Hepatocyte (in vitro differentiated cells): ENCODE measurements at regions not wholly inside any gene's neighbourhood (a gene's known extent, or its start where the extent isn't known, plus 50 kb on each side); places are given as distances from the start of the nearest gene placed in this dataset.

Experiments
- EZH2 ChIP-seq: fragments of 200-600 bp; sonication (generic); IDR thresholded peaks from 2 replicates; pipeline ENCODE4 v1.6.1; 2016; ENCODE audit warnings: antibody characterized with exemption, mild to moderate bottlenecking, borderline replicate concordance
- EZH2phosphoT487 ChIP-seq: fragments of 200-600 bp; sonication (generic); IDR thresholded peaks from one replicate; pipeline ENCODE4 v1.6.1; 2018; ENCODE audit warnings: antibody characterized with exemption, mild to moderate bottlenecking, low read depth, moderate library complexity; ENCODE audit not compliant: unreplicated experiment, severe bottlenecking
- TF ChIP-seq, protein P1 (sequence below): fragments of 200-600 bp; sonication (generic); IDR thresholded peaks from 2 replicates; pipeline ENCODE4 v1.5.1; 2016; ENCODE audit warnings: antibody characterized with exemption, mild to moderate bottlenecking; ENCODE audit not compliant: poor library complexity

- TF ChIP-seq EZH2 (no peak), EZH2phosphoT487 (no peak)
- TF ChIP-seq, protein P1, sequence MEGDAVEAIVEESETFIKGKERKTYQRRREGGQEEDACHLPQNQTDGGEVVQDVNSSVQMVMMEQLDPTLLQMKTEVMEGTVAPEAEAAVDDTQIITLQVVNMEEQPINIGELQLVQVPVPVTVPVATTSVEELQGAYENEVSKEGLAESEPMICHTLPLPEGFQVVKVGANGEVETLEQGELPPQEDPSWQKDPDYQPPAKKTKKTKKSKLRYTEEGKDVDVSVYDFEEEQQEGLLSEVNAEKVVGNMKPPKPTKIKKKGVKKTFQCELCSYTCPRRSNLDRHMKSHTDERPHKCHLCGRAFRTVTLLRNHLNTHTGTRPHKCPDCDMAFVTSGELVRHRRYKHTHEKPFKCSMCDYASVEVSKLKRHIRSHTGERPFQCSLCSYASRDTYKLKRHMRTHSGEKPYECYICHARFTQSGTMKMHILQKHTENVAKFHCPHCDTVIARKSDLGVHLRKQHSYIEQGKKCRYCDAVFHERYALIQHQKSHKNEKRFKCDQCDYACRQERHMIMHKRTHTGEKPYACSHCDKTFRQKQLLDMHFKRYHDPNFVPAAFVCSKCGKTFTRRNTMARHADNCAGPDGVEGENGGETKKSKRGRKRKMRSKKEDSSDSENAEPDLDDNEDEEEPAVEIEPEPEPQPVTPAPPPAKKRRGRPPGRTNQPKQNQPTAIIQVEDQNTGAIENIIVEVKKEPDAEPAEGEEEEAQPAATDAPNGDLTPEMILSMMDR = no peak
Measured at GRCh38 chr1:219105893-219106292, 67.8 kb upstream of the LYPLAL1 start.
